ENCODE measurements at regions not wholly inside any gene's neighbourhood (a gene's known extent, or its start where the extent isn't known, plus 50 kb on each side); places are given as distances from the start of the nearest gene placed in this dataset.

DNA sequence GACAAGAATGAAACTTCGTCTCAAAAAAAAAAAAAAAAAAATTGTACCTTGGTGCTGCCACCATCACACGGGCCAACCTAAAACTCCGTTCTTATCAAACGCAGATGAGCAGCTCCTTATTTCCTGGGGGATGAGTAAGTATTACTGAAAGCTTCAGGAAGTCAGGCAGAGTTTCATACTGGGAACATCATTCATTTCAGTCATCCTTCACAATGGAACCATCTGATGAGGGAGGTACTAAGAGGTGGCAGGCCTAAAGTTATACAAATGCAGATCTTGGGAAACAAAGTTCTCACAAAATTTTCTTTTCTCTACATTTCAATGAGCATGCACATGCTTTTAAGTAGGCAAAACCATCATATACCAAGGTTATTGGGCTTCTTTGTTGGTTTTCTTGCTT, 636.0 kb upstream of the LMCD1 start:
- Mint-ChIP-seq H3K27ac (no peak overlapping the region), H3K36me3 (ENCODE audit: low read depth) (peaks cover 3% of the 10 kb centered on the region), H3K4me3 (no peak overlapping the region), H3K27me3 (peaks cover 1% of the 10 kb centered on the region), H3K9me3 (peaks cover 9% of the 10 kb centered on the region), H3K4me1 (peaks cover 20% of the 10 kb centered on the region)
- POLR2A ChIA-PET: no interaction called here
- no peak for DNase-seq
- CTCF ChIA-PET: interaction anchor here (0.6 kb wide), 1 partner anchor 10 kb away, joined by 3 read pairs; no protein-coding TSS in a partner anchor

DNA sequence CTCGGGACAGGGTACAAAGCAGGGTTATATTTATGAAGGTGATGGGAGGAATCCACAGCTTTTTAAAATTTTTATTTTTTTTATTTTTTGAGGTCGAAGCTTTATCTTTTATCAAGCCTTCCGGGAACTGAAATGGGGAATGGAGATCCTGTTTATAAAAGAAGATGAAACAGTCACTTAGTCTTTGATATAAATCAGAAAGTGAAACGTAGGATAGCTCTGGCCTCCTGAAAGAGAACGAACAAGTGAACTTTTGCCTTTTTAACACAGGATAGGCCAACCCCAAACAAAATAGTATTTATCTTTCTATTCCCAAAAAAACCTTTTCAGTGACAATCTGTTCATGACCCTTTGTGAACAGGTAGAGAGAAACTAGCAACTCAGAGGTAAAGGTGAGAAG, 634.0 kb upstream of the LMCD1 start:
- peaks cover 3% of the 10 kb centered on the region for H3K36me3 Mint-ChIP-seq (ENCODE audit: low read depth)
- peaks cover 1% of the 10 kb centered on the region for H3K27me3 Mint-ChIP-seq
- H3K4me1 Mint-ChIP-seq: peaks cover 18% of the 10 kb centered on the region
- peak overlapping the region; percentile 77 for H3K27ac Mint-ChIP-seq
- DNase-seq: no peak
- CTCF ChIA-PET: no interaction called here
- POLR2A ChIA-PET: no interaction called here
- H3K9me3 Mint-ChIP-seq: peaks cover 8% of the 10 kb centered on the region
- no peak overlapping the region for H3K4me3 Mint-ChIP-seq

GRCh38 chr3:7871003-7871560, 630.5 kb upstream of the LMCD1 start:
- POLR2A ChIA-PET: no interaction called here
- H3K27ac Mint-ChIP-seq: no peak overlapping the region
- H3K27me3 Mint-ChIP-seq: peaks cover 3% of the 10 kb centered on the region
- no peak for DNase-seq
- peaks cover 25% of the 10 kb centered on the region for H3K4me1 Mint-ChIP-seq
- peaks cover 3% of the 10 kb centered on the region for H3K36me3 Mint-ChIP-seq (ENCODE audit: low read depth)
- H3K9me3 Mint-ChIP-seq: peaks cover 8% of the 10 kb centered on the region
- CTCF ChIA-PET: no interaction called here
- H3K4me3 Mint-ChIP-seq: no peak overlapping the region

GRCh38 chr3:7874116-7874515, 627.5 kb upstream of the LMCD1 start:
- Mint-ChIP-seq H3K36me3 (ENCODE audit: low read depth) (peaks cover 9% of the 10 kb centered on the region), H3K27me3 (peaks cover 3% of the 10 kb centered on the region), H3K4me3 (no peak overlapping the region), H3K4me1 (peaks cover 34% of the 10 kb centered on the region), H3K27ac (no peak overlapping the region), H3K9me3 (peaks cover 8% of the 10 kb centered on the region)
- ChIA-PET CTCF (no interaction called here), POLR2A (no interaction called here)
- no peak for DNase-seq

DNA sequence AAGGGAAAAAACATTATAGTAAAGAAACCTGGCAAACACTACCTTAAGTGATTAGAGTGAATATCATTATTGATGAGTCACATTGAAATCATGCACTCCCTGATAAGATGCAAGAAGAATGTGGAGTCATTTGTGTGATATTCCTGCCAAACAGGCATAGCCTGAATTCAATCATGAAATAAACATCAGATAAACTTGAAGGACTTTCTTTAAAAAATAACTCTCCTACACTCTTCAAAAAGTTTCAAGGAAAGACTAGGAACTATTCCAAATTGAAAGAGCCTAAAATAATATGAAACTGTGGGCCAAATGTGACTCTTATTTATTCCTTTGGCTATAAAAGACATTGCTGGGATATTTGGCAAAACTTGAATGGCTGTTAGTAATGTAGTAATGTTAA, 625.7 kb upstream of the LMCD1 start:
- Mint-ChIP-seq H3K4me3 (no peak overlapping the region), H3K4me1 (peaks cover 47% of the 10 kb centered on the region), H3K9me3 (peaks cover 21% of the 10 kb centered on the region), H3K27me3 (peaks cover 1% of the 10 kb centered on the region), H3K36me3 (ENCODE audit: low read depth) (peaks cover 18% of the 10 kb centered on the region), H3K27ac (peak overlapping the region; percentile 95)
- ChIA-PET CTCF (interaction anchor here (0.5 kb wide), 1 partner anchor 10 kb away, joined by 3 read pairs; no protein-coding TSS in a partner anchor), POLR2A (no interaction called here)
- no peak for DNase-seq

GRCh38 chr3:7876741-7877297, 624.8 kb upstream of the LMCD1 start:
- Mint-ChIP-seq H3K36me3 (ENCODE audit: low read depth) (peaks cover 18% of the 10 kb centered on the region), H3K4me3 (peak overlapping the region; percentile 55), H3K27me3 (peaks cover 1% of the 10 kb centered on the region), H3K9me3 (peaks cover 21% of the 10 kb centered on the region), H3K4me1 (peaks cover 56% of the 10 kb centered on the region), H3K27ac (peak overlapping the region; percentile 95)
- ChIA-PET POLR2A (no interaction called here), CTCF (no interaction called here)
- peak; percentile 79 for DNase-seq

GRCh38 chr3:7877312-7877711, 624.3 kb upstream of the LMCD1 start:
- no peak for DNase-seq
- CTCF ChIA-PET: no interaction called here
- Mint-ChIP-seq H3K4me1 (peaks cover 61% of the 10 kb centered on the region), H3K36me3 (ENCODE audit: low read depth) (peaks cover 19% of the 10 kb centered on the region), H3K4me3 (peak overlapping the region; percentile 55), H3K27me3 (peaks cover 1% of the 10 kb centered on the region), H3K27ac (peak overlapping the region; percentile 95), H3K9me3 (peaks cover 21% of the 10 kb centered on the region)
- POLR2A ChIA-PET: no interaction called here

DNA sequence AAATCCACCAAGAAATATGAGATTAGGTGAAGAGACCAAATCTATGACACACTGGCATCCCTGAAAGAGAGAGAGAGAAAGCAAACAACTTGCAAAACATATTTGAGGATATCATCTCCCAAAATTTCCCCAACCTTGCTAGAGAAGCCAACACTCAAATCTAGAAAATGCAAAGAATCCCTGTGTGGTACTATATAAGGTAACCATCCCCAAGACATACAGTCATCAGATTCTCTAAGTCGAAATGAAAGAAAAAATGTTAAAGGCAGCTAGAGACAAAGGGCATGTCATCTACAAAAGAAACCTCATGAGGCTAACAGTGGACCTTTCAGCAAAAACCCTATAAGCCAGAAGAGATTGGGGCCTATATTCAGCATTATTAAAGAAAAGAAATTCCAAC, 622.1 kb upstream of the LMCD1 start:
- POLR2A ChIA-PET: no interaction called here
- Mint-ChIP-seq H3K36me3 (ENCODE audit: low read depth) (peaks cover 26% of the 10 kb centered on the region), H3K27me3 (no peaks in the 10 kb centered on the region), H3K9me3 (peaks cover 21% of the 10 kb centered on the region), H3K4me1 (peaks cover 74% of the 10 kb centered on the region), H3K4me3 (no peak overlapping the region), H3K27ac (no peak overlapping the region)
- CTCF ChIA-PET: no interaction called here
- DNase-seq: no peak

GRCh38 chr3:7881946-7882345, 619.7 kb upstream of the LMCD1 start:
- CTCF ChIA-PET: no interaction called here
- Mint-ChIP-seq H3K9me3 (peaks cover 24% of the 10 kb centered on the region), H3K27ac (peak overlapping the region; percentile 51), H3K36me3 (ENCODE audit: low read depth) (peaks cover 24% of the 10 kb centered on the region), H3K4me3 (no peak overlapping the region), H3K27me3 (peaks cover 1% of the 10 kb centered on the region), H3K4me1 (peaks cover 67% of the 10 kb centered on the region)
- POLR2A ChIA-PET: no interaction called here
- no peak for DNase-seq

DNA sequence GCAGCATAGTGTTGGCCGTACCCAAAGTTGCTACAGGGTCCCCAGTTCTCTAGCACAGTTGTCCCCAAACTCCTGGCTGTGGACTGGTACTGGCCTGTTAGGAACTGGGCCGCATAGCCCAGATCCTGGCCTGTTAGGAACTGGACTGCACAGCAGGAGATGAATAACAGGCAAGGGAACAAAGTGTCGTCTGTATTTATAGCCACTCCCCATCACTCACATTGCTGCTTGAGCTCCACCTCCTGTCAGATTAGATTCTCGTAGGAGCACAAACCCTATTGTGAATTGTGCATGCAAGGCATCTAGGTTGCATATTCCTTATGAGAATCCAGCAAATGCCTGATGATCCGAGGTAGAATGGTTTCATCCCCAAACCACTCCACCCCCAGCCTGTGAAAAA, 604.0 kb upstream of the LMCD1 start:
- Mint-ChIP-seq H3K9me3 (peaks cover 6% of the 10 kb centered on the region), H3K36me3 (ENCODE audit: low read depth) (no peaks in the 10 kb centered on the region), H3K4me1 (no peaks in the 10 kb centered on the region), H3K4me3 (no peak overlapping the region), H3K27me3 (peaks cover 2% of the 10 kb centered on the region), H3K27ac (no peak overlapping the region)
- CTCF ChIA-PET: no interaction called here
- DNase-seq: no peak
- POLR2A ChIA-PET: no interaction called here

GRCh38 chr3:7913283-7913682, 588.3 kb upstream of the LMCD1 start:
- Mint-ChIP-seq H3K4me1 (peaks cover 11% of the 10 kb centered on the region), H3K4me3 (no peak overlapping the region), H3K27ac (no peak overlapping the region), H3K36me3 (ENCODE audit: low read depth) (no peaks in the 10 kb centered on the region), H3K9me3 (peaks cover 5% of the 10 kb centered on the region), H3K27me3 (no peaks in the 10 kb centered on the region)
- no peak for DNase-seq
- ChIA-PET POLR2A (no interaction called here), CTCF (no interaction called here)

GRCh38 chr3:7915356-7915755, 586.3 kb upstream of the LMCD1 start:
- H3K4me3 Mint-ChIP-seq: no peak overlapping the region

DNA sequence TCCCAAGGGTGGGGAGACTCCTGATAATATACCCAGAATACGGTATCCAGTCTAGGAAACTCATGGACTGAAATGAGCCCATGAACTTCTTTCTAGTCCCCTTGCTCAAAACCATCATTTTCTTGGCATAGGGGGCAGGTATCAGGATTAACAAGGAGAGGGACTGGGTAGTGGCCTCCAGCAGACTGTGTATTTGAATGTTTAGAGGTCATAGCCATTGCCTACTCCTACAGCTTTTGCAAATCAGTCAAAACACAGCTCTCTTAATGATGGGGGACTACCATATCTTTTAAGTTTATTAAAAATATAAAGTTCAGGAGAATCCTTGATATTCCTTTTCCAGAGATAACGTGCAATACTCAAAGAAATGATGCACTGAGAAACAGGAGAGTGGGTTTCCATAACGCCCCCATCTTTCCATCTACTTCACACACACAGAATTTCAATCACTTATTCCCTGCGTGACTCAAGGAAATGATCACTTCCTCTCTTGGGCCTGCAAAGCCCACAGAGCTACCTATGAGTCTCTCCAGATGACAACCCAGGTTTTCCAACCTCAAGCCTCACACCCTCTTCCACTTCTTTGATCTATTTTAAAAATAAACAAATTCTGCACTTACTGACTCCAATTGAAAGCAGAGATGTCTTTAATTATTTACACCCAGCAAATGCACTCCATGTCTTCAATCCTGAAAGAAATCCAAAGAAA, 584.0 kb upstream of the LMCD1 start:
- Mint-ChIP-seq H3K9me3 (peaks cover 3% of the 10 kb centered on the region), H3K27ac (peak overlapping the region; percentile 63), H3K27me3 (no peaks in the 10 kb centered on the region), H3K36me3 (ENCODE audit: low read depth) (no peaks in the 10 kb centered on the region), H3K4me3 (no peak overlapping the region), H3K4me1 (peaks cover 13% of the 10 kb centered on the region)
- ChIA-PET POLR2A (no interaction called here), CTCF (no interaction called here)
- peak; percentile 7 for DNase-seq

More at GRCh38 chr3:7915356-7915755, 586.3 kb upstream of the LMCD1 start:
- CTCF ChIA-PET: no interaction called here
- peaks cover 5% of the 10 kb centered on the region for H3K9me3 Mint-ChIP-seq
- no peak for DNase-seq
- POLR2A ChIA-PET: no interaction called here
- no peak overlapping the region for H3K27ac Mint-ChIP-seq
- no peaks in the 10 kb centered on the region for H3K36me3 Mint-ChIP-seq (ENCODE audit: low read depth)
- no peaks in the 10 kb centered on the region for H3K27me3 Mint-ChIP-seq
- peaks cover 13% of the 10 kb centered on the region for H3K4me1 Mint-ChIP-seq

DNA sequence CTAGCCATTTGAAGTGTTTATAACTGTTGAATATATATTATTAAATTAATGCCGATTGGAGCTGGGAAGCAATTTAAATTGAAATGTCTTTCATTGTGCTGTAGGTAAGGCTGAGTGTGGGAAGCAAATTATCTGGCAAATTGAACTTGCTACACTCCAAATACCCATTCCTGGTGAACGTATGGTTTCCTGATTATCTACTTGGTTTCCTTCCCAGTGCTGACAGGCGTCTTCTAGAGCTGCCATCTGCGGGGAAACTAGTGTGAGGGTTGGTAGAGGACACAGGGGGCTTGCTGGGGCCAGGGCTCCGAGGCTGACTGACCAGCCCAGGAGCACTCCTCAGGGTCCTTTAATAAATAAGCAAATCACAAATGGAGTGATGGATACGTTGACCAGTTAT, 581.4 kb upstream of the LMCD1 start:
- POLR2A ChIA-PET: no interaction called here
- peaks cover 13% of the 10 kb centered on the region for H3K4me1 Mint-ChIP-seq
- H3K27ac Mint-ChIP-seq: no peak overlapping the region
- H3K27me3 Mint-ChIP-seq: no peaks in the 10 kb centered on the region
- CTCF ChIA-PET: interaction anchor here (0.7 kb wide), 1 partner anchor 34 kb away, joined by 3 read pairs; no protein-coding TSS in a partner anchor
- no peak for DNase-seq
- peaks cover 3% of the 10 kb centered on the region for H3K9me3 Mint-ChIP-seq
- no peaks in the 10 kb centered on the region for H3K36me3 Mint-ChIP-seq (ENCODE audit: low read depth)
- no peak overlapping the region for H3K4me3 Mint-ChIP-seq
